Peyer's patch (tissue), 4 donors: ENCODE measurements at regions not wholly inside any gene's neighbourhood (a gene's known extent, or its start where the extent isn't known, plus 50 kb on each side); places are given as distances from the start of the nearest gene placed in this dataset.

Source experiments
- DNase-seq, 3 donors: peaks; one replicate each; pipeline ENCODE4 v3.0.0-alpha.2; 2017 to 2019
- H3K27ac ChIP-seq, 4 donors: fragments of 200-600 bp; sonication (generic); one replicate each; pipeline ENCODE4 v1.5.1; 2016 to 2019
- H3K27me3 ChIP-seq, 2 donors: fragments of 200-600 bp; sonication (generic); one replicate each; pipeline ENCODE4 v1.5.1; 2019
- H3K36me3 ChIP-seq, 3 donors: fragments of 200-600 bp; sonication (generic); one replicate each; pipeline ENCODE4 v1.5.1; 2016 to 2019
- H3K4me1 ChIP-seq, 4 donors: fragments of 200-600 bp; sonication (generic); one replicate each; pipeline ENCODE4 v1.5.1; 2016 to 2019
- H3K4me3 ChIP-seq, 4 donors: fragments of 200-600 bp; sonication (generic); 1 replicate in 3 of 4; 2 replicates in 1 of 4; pipeline ENCODE4 v1.5.1; 2016 to 2019; ENCODE audit warnings: mild to moderate bottlenecking in 1 of 4
- H3K9me3 ChIP-seq, 4 donors: fragments of 200-600 bp; sonication (generic); one replicate each; pipeline ENCODE4 v1.5.1; 2016 to 2019; ENCODE audit warnings: mild to moderate bottlenecking in 1 of 4
- POLR2A ChIP-seq, 2 donors: fragments of 450-650 bp; IDR thresholded peaks; one replicate each; pipeline ENCODE4 v1.5.1; 2017; ENCODE audit warnings: antibody characterized with exemption in 2 of 2, mild to moderate bottlenecking in 2 of 2, moderate library complexity in 2 of 2
- TF ChIP-seq, protein P1 (sequence below), 6 experiments: fragments of 450-650 bp in 4 of 6; fragments of 200-600 bp in 2 of 6; sonication (generic) in 1 of 6; IDR thresholded peaks; one replicate each; pipeline ENCODE4 v1.5.1; 2017 to 2019; ENCODE audit warnings: antibody characterized with exemption in 6 of 6, mild to moderate bottlenecking in 3 of 6, moderate library complexity in 1 of 6

DNA sequence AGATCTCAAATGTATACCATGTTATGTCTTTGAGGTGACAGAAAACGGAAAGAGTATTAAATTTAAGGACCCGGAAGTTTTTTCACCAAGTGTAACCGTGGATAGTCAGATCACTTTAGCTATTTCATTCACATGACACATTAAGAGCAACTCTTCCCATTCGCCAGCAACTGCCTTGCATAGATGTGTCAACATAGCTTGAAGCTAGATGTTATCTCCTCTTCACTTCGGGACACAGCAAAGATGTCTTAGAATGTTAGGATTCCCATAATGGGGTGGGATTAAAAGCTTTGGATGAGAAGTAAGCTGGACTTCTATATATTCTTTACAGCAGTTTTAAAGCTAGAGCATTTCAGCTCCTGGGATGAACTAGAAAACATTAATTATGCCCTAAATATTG, 1135.9 kb upstream of the PCDH20 start:
- Histone ChIP-seq H3K27me3 (no peaks in the 10 kb centered on the region), H3K27ac (no peak overlapping the region), H3K9me3 (no peaks in the 10 kb centered on the region), H3K4me3 (no peak overlapping the region), H3K36me3 (no peaks in the 10 kb centered on the region), H3K4me1 (no peaks in the 10 kb centered on the region)
- TF ChIP-seq, protein P1, sequence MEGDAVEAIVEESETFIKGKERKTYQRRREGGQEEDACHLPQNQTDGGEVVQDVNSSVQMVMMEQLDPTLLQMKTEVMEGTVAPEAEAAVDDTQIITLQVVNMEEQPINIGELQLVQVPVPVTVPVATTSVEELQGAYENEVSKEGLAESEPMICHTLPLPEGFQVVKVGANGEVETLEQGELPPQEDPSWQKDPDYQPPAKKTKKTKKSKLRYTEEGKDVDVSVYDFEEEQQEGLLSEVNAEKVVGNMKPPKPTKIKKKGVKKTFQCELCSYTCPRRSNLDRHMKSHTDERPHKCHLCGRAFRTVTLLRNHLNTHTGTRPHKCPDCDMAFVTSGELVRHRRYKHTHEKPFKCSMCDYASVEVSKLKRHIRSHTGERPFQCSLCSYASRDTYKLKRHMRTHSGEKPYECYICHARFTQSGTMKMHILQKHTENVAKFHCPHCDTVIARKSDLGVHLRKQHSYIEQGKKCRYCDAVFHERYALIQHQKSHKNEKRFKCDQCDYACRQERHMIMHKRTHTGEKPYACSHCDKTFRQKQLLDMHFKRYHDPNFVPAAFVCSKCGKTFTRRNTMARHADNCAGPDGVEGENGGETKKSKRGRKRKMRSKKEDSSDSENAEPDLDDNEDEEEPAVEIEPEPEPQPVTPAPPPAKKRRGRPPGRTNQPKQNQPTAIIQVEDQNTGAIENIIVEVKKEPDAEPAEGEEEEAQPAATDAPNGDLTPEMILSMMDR (IDR thresholded peaks at IDR 0.05) = no peak
- TF ChIP-seq POLR2A (IDR thresholded peaks at IDR 0.05) = no peak
- no peak for DNase-seq

DNA sequence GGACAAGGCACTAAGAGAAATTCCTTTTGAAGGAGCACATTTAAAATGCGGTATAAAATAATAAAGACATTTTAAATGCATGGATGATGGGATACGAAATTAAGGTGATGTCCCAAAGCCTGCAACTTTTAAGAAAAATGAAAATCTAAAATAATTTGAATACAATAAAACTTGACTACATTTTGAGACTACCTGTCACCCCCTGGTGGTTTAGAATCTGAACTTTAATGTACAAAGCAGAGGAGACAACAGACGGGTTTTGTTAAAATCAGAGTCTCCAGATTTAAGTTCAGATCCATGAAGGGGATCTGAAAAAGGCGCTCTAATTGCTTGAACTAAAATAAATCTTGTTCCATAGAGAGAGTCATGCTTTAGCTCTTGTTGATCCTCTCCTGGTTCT, 1129.3 kb upstream of the PCDH20 start:
- Histone ChIP-seq H3K4me1 (no peaks in the 10 kb centered on the region), H3K27me3 (no peaks in the 10 kb centered on the region), H3K9me3 (no peaks in the 10 kb centered on the region), H3K36me3 (no peaks in the 10 kb centered on the region), H3K4me3 (no peak overlapping the region), H3K27ac (no peak overlapping the region)
- no peak for DNase-seq
- TF ChIP-seq, protein P1 (IDR thresholded peaks at IDR 0.05) = no peak

DNA sequence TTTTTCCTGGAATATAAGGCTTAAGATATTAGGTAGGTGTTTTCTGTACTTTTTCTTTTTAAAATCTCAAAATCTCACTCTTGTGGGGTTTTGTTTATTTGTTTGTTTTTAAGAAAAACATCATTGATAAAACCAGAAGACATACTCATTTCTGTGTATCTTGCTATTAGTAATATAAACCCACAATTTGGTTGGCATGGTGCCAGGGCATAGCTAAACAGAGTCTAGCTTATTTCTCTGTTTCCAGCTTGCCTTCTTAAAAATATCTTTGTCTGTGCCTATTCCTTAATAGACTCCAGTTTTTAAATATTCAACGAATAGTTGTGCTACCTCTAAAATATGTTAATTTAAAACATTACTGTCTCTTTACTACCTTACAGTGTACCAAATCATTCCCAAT, 1121.9 kb upstream of the PCDH20 start:
- H3K4me3 ChIP-seq = no peak overlapping the region
- TF ChIP-seq POLR2A (IDR thresholded peaks at IDR 0.05) = no peak
- TF ChIP-seq, protein P1 (IDR thresholded peaks at IDR 0.05) = no peak
- no peak for DNase-seq
- no peaks in the 10 kb centered on the region for H3K27me3 ChIP-seq
- H3K4me1 ChIP-seq = no peaks in the 10 kb centered on the region
- H3K36me3 ChIP-seq = no peaks in the 10 kb centered on the region
- no peak overlapping the region for H3K27ac ChIP-seq
- H3K9me3 ChIP-seq = peaks cover 0 to 2% (median 0%) of the 10 kb centered on the region in 4 donors

DNA sequence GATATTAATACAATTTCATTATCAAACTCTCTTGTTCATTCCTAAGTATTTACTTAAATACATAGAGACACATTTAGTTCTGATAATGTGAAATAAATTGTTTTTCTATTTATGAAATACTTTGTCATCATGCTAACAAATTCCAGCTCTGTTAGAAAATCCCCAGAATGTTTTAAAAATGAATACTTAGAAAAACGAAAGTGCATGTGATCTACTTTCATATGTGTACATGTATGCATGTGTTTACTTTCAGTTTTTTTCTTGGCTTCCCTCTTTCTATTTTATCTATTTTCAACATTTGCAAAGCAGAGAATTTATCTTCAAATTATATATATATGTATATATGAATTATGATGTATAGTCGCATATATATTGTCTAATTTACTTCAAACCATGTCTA, 1110.0 kb upstream of the PCDH20 start:
- DNase-seq = no peak
- H3K4me1 ChIP-seq = no peaks in the 10 kb centered on the region
- no peaks in the 10 kb centered on the region for H3K9me3 ChIP-seq
- no peaks in the 10 kb centered on the region for H3K36me3 ChIP-seq
- TF ChIP-seq, protein P1 (IDR thresholded peaks at IDR 0.05) = no peak
- no peak for TF ChIP-seq POLR2A (IDR thresholded peaks at IDR 0.05)
- H3K27ac ChIP-seq = no peak overlapping the region
- no peak overlapping the region for H3K4me3 ChIP-seq
- H3K27me3 ChIP-seq = no peaks in the 10 kb centered on the region

DNA sequence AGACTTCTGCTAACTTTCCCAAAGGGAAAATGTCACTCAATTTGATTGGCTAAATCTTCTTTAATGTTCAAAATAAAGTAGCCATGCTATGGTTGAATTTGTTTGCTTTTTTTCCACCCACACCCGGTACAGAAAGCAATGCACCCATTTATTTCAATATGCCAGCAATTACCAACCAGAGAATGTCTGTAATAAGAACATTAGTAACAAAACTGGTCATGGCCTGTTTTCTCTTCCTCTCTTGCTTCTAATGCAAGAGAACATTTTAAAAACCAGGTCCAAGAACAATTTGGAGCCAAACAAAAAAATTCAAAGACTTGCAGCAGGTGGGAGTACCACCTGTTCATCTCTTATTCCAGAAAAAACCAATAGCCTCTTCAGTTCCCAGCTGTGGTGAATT, 1108.8 kb upstream of the PCDH20 start:
- no peak overlapping the region for H3K27ac ChIP-seq
- no peak for DNase-seq
- no peak overlapping the region for H3K4me3 ChIP-seq
- H3K27me3 ChIP-seq = no peaks in the 10 kb centered on the region
- H3K4me1 ChIP-seq = no peaks in the 10 kb centered on the region
- TF ChIP-seq, protein P1 (IDR thresholded peaks at IDR 0.05) = no peak
- no peak for TF ChIP-seq POLR2A (IDR thresholded peaks at IDR 0.05)
- no peaks in the 10 kb centered on the region for H3K36me3 ChIP-seq
- H3K9me3 ChIP-seq = no peaks in the 10 kb centered on the region

DNA sequence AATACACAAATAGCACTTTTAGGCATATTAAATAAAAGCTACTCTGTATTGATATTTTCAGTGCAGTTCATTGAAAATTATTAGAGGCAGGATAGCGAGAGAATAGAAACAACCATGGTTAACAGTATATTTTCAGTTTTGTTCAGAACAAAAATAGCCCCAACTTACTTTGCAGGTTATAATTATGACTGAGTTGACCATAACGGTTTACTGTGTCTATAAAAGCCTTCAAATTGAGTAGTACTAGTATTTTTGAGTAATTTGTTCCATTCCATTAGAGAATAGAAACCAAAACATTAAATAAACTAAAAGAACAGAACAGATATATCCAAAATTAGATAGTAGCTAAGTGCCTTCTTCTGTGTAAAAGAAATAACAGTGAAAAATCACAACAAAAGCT, 1108.4 kb upstream of the PCDH20 start:
- no peak overlapping the region for H3K4me3 ChIP-seq
- H3K27ac ChIP-seq = no peak overlapping the region
- H3K4me1 ChIP-seq = no peaks in the 10 kb centered on the region
- no peaks in the 10 kb centered on the region for H3K9me3 ChIP-seq
- no peaks in the 10 kb centered on the region for H3K27me3 ChIP-seq
- TF ChIP-seq, protein P1 (IDR thresholded peaks at IDR 0.05) = no peak
- TF ChIP-seq POLR2A (IDR thresholded peaks at IDR 0.05) = no peak
- DNase-seq = no peak
- no peaks in the 10 kb centered on the region for H3K36me3 ChIP-seq
